ENCODE measurements at regions not wholly inside any gene's neighbourhood (a gene's known extent, or its start where the extent isn't known, plus 50 kb on each side); places are given as distances from the start of the nearest gene placed in this dataset.

GRCh38 chr18:38297910-38298309 lies 732.3 kb upstream of the CELF4 start:
- Histone ChIP-seq H3K4me3 (IDR thresholded peaks at IDR 0.05; ENCODE audit: insufficient read depth, low read depth, low read length) (no peak overlapping the region), H3K4me1 (ENCODE audit: low read depth, poor library complexity, severe bottlenecking) (peaks cover 12% of the 10 kb centered on the region), H3K4me2 (no peak overlapping the region), H3K79me2 (ENCODE audit: insufficient read depth, low read depth) (no peaks in the 10 kb centered on the region), H4K20me1 (ENCODE audit: insufficient read depth) (no peaks in the 10 kb centered on the region), H3K36me3 (ENCODE audit: insufficient read depth) (no peaks in the 10 kb centered on the region), H3K27me3 (ENCODE audit: insufficient read depth, low read depth) (no peaks in the 10 kb centered on the region), H2AFZ (ENCODE audit: low read depth) (no peak overlapping the region), H3K9ac (no peak overlapping the region), H3K27ac (no peak overlapping the region)
- TF ChIP-seq CTCF (conservative IDR thresholded peaks at IDR 0.05; ENCODE audit: low read depth, low read length), result no peak

- H2AFZ ChIP-seq (ENCODE audit: low read depth), result no peak overlapping the region
Observed at GRCh38 chr18:38290229-38290628, 724.6 kb upstream of the CELF4 start.

GRCh38 chr18:38284972-38285371 lies 719.4 kb upstream of the CELF4 start:
- TF ChIP-seq CTCF (conservative IDR thresholded peaks at IDR 0.05; ENCODE audit: low read depth, low read length), result no peak
- no peaks in the 10 kb centered on the region for H3K27me3 ChIP-seq (ENCODE audit: insufficient read depth, low read depth)

More at GRCh38 chr18:38290229-38290628, 724.6 kb upstream of the CELF4 start:
- H3K36me3 ChIP-seq (ENCODE audit: insufficient read depth), result no peaks in the 10 kb centered on the region
- H3K4me3 ChIP-seq (IDR thresholded peaks at IDR 0.05; ENCODE audit: insufficient read depth, low read depth, low read length), result no peak overlapping the region
- H4K20me1 ChIP-seq (ENCODE audit: insufficient read depth), result no peaks in the 10 kb centered on the region
- no peaks in the 10 kb centered on the region for H3K27me3 ChIP-seq (ENCODE audit: insufficient read depth, low read depth)
- no peak overlapping the region for H3K9ac ChIP-seq
- no peak overlapping the region for H3K27ac ChIP-seq
- H3K4me1 ChIP-seq (ENCODE audit: low read depth, poor library complexity, severe bottlenecking), result no peaks in the 10 kb centered on the region
- TF ChIP-seq CTCF (conservative IDR thresholded peaks at IDR 0.05; ENCODE audit: low read depth, low read length), result no peak
- H3K79me2 ChIP-seq (ENCODE audit: insufficient read depth, low read depth), result no peaks in the 10 kb centered on the region
- no peak overlapping the region for H3K4me2 ChIP-seq

GRCh38 chr18:38263066-38263465 lies 697.5 kb upstream of the CELF4 start:
- Histone ChIP-seq H3K9ac (no peak overlapping the region), H3K4me1 (ENCODE audit: low read depth, poor library complexity, severe bottlenecking) (no peaks in the 10 kb centered on the region), H3K27ac (no peak overlapping the region), H3K27me3 (ENCODE audit: insufficient read depth, low read depth) (no peaks in the 10 kb centered on the region), H4K20me1 (ENCODE audit: insufficient read depth) (no peaks in the 10 kb centered on the region), H3K79me2 (ENCODE audit: insufficient read depth, low read depth) (no peaks in the 10 kb centered on the region), H3K4me3 (IDR thresholded peaks at IDR 0.05; ENCODE audit: insufficient read depth, low read depth, low read length) (no peak overlapping the region), H3K36me3 (ENCODE audit: insufficient read depth) (no peaks in the 10 kb centered on the region), H3K4me2 (no peak overlapping the region), H2AFZ (ENCODE audit: low read depth) (no peak overlapping the region)
- no peak for TF ChIP-seq CTCF (conservative IDR thresholded peaks at IDR 0.05; ENCODE audit: low read depth, low read length)

More at GRCh38 chr18:38284972-38285371, 719.4 kb upstream of the CELF4 start:
- Histone ChIP-seq H3K4me2 (no peak overlapping the region), H3K4me1 (ENCODE audit: low read depth, poor library complexity, severe bottlenecking) (no peaks in the 10 kb centered on the region), H3K9ac (no peak overlapping the region), H3K27ac (no peak overlapping the region), H2AFZ (ENCODE audit: low read depth) (no peak overlapping the region), H3K36me3 (ENCODE audit: insufficient read depth) (no peaks in the 10 kb centered on the region), H4K20me1 (ENCODE audit: insufficient read depth) (no peaks in the 10 kb centered on the region), H3K79me2 (ENCODE audit: insufficient read depth, low read depth) (no peaks in the 10 kb centered on the region), H3K4me3 (IDR thresholded peaks at IDR 0.05; ENCODE audit: insufficient read depth, low read depth, low read length) (no peak overlapping the region)
